ENCODE measurements at regions not wholly inside any gene's neighbourhood (a gene's known extent, or its start where the extent isn't known, plus 50 kb on each side); places are given as distances from the start of the nearest gene placed in this dataset.

GRCh38 chr4:147206807-147207206 is 261.1 kb upstream of the TTC29 start:
- no peak for TF ChIP-seq CTCF (conservative IDR thresholded peaks at IDR 0.05; ENCODE audit: low read length)
- TF ChIP-seq EZH2phosphoT487 (IDR thresholded peaks at IDR 0.05; ENCODE audit: borderline replicate concordance) = no peak

All from Loucy (cell line).